Transverse colon (tissue), 4 donors: ENCODE measurements at regions not wholly inside any gene's neighbourhood (a gene's known extent, or its start where the extent isn't known, plus 50 kb on each side); places are given as distances from the start of the nearest gene placed in this dataset.

ENCODE experiments used
- DNase-seq: peaks from one replicate; pipeline ENCODE4 v3.0.0-alpha.2; 2019
- H3K27ac ChIP-seq, 4 donors: fragments of 200-600 bp; sonication (generic); 2 replicates each; pipeline ENCODE4 v1.5.1; 2016 to 2018; ENCODE audit warnings: inconsistent platforms in 4 of 4
- H3K27me3 ChIP-seq: fragments of 200-600 bp; sonication (generic); 2 replicates; pipeline ENCODE4 v1.5.1; 2017; ENCODE audit warnings: inconsistent platforms
- H3K36me3 ChIP-seq, 4 donors: fragments of 200-600 bp; sonication (generic); 2 replicates each; pipeline ENCODE4 v1.5.1; 2017 to 2019; ENCODE audit warnings: inconsistent platforms in 4 of 4
- H3K4me1 ChIP-seq, 4 donors: fragments of 200-600 bp; sonication (generic); 2 replicates each; pipeline ENCODE4 v1.5.1; 2017 to 2020; ENCODE audit warnings: inconsistent platforms in 4 of 4
- H3K4me3 ChIP-seq, 4 donors: fragments of 200-600 bp; sonication (generic); 1 replicate in 1 of 4; 2 replicates in 3 of 4; pipeline versions ENCODE4 v1.5.1 to v1.6.1; 2017 to 2019; ENCODE audit warnings: inconsistent platforms in 4 of 4
- H3K9me3 ChIP-seq, 2 donors: fragments of 200-600 bp; sonication (generic); 2 replicates each; pipeline ENCODE4 v1.5.1; 2017 to 2019; ENCODE audit warnings: inconsistent platforms in 2 of 2
- CTCF ChIP-seq, 5 experiments: fragments of 200-600 bp in 3 of 5; fragments of 450-650 bp in 2 of 5; sonication (generic) in 3 of 5; IDR thresholded peaks; 1 replicate in 2 of 5; 2 replicates in 3 of 5; pipeline ENCODE4 v1.5.1; 2016 to 2017; ENCODE audit warnings: antibody characterized with exemption in 5 of 5, inconsistent platforms in 3 of 5, mild to moderate bottlenecking in 2 of 5, moderate library complexity in 1 of 5
- EP300 ChIP-seq: sonication (generic); formaldehyde crosslinking; IDR thresholded peaks from one replicate; pipeline ENCODE4 v1.6.1; 2017; ENCODE audit warnings: antibody characterized with exemption, low read depth
- POLR2A ChIP-seq: fragments of 450-650 bp; IDR thresholded peaks from one replicate; pipeline ENCODE4 v1.6.1; 2016; ENCODE audit warnings: antibody characterized with exemption, mild to moderate bottlenecking, moderate library complexity
- POLR2AphosphoS5 ChIP-seq, 3 donors: sonication (generic); formaldehyde crosslinking; IDR thresholded peaks; one replicate each; pipeline ENCODE4 v1.6.1; 2016; ENCODE audit warnings: antibody characterized with exemption in 3 of 3
- WGBS, 2 donors: methylation state at CpG; one replicate each; pipeline ENCODE4 v1.1.5; 2018; ENCODE audit warnings: low coverage in 1 of 2; 5-methylcytosine and 5-hydroxymethylcytosine counted together
- in situ Hi-C, 4 donors: fragments of 200-750 bp; cut with MboI; loops; one replicate each; pipeline versions ENCODE4 v1.15.0 to v1.15.1; 2017; ENCODE audit warnings: low sequenced_read_pairs in 3 of 4, low pct_ligation_motif_present in 1 of 4, low pct_unique_long_range_greater_than_20kb in 1 of 4
- intact Hi-C: fragments of 100-400 bp; cut with DNase I; formaldehyde crosslinking; loops from one replicate; pipeline ENCODE4 v1.15.1; 2023; ENCODE audit warnings: low total_unique reads

GRCh38 chr12:93103154-93103553 is 174.1 kb upstream of the EEA1 start:
- in situ Hi-C loops = no loop called here
- peak overlapping the region; percentile 26 to 55 (median 44) for H3K27ac ChIP-seq
- DNase-seq = peak; percentile 22

DNA sequence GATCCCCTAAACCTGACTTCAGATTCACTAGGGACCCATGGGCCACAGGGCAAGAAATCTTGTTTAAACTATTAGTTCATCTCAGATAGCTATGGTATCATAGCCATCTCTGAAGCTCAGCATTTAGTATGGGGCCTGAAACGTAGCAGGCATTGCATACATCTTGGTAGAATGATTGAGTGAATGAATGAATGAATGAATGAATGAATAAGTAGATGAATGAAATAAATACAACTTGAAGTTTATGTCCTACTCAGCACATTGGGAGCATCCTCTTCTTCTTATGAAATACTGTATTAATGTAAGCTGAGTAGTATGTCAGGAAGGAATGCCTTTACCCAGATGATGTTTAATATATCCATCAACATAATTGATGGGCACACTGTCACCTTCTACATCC is 175.4 kb upstream of the EEA1 start:
- no peak overlapping the region for H3K27ac ChIP-seq
- intact Hi-C loops (loop anchor here (10.0 kb wide), 1 partner anchor 70 kb away; no protein-coding TSS in a partner anchor), in situ Hi-C loops (no loop called here)
- no peaks in the 10 kb centered on the region for H3K36me3 ChIP-seq
- H3K4me3 ChIP-seq = no peak overlapping the region
- H3K4me1 ChIP-seq = peaks cover 8 to 33% (median 10%) of the 10 kb centered on the region in 4 donors
- H3K27me3 ChIP-seq = no peaks in the 10 kb centered on the region
- no peak for DNase-seq
- TF ChIP-seq POLR2A (no peak), CTCF (IDR thresholded peaks at IDR 0.05) (no peak), EP300 (no peak), POLR2AphosphoS5 (IDR thresholded peaks at IDR 0.05) (no peak)
- no peaks in the 10 kb centered on the region for H3K9me3 ChIP-seq
- 95 to 100% methylated on average over 1 of the region's 1 CpG for WGBS, 2 donors

More at GRCh38 chr12:93103154-93103553, 174.1 kb upstream of the EEA1 start:
- intact Hi-C loops = loop anchor here (10.0 kb wide), 1 partner anchor 72 kb away; no protein-coding TSS in a partner anchor
- Histone ChIP-seq H3K4me3 (no peak overlapping the region), H3K9me3 (no peaks in the 10 kb centered on the region), H3K4me1 (peaks cover 0 to 25% (median 9%) of the 10 kb centered on the region in 4 donors), H3K36me3 (no peaks in the 10 kb centered on the region), H3K27me3 (no peaks in the 10 kb centered on the region)
- peak in 1 of 3 donors; percentile 22 for TF ChIP-seq POLR2AphosphoS5 (IDR thresholded peaks at IDR 0.05)
- no peak for TF ChIP-seq CTCF (IDR thresholded peaks at IDR 0.05)
- 39 to 48% methylated on average over 2 to 3 of the region's 3 CpGs for WGBS, 2 donors

- no peak for DNase-seq
- Histone ChIP-seq H3K9me3 (no peaks in the 10 kb centered on the region), H3K36me3 (no peaks in the 10 kb centered on the region), H3K4me1 (peaks cover 6 to 31% (median 10%) of the 10 kb centered on the region in 4 donors), H3K4me3 (no peak overlapping the region), H3K27ac (no peak overlapping the region), H3K27me3 (no peaks in the 10 kb centered on the region)
- in situ Hi-C loops (no loop called here), intact Hi-C loops (loop anchor here (10.0 kb wide), 1 partner anchor 68 kb away; no protein-coding TSS in a partner anchor)
- 63 to 64% methylated on average over 2 of the region's 2 CpGs for WGBS, 2 donors
- TF ChIP-seq CTCF (IDR thresholded peaks at IDR 0.05) (no peak), POLR2A (no peak), POLR2AphosphoS5 (IDR thresholded peaks at IDR 0.05) (no peak), EP300 (no peak)
Measured at GRCh38 chr12:93106910-93107309, 177.8 kb upstream of the EEA1 start.

GRCh38 chr12:93107514-93108312 is 178.6 kb upstream of the EEA1 start:
- peak overlapping the region in 1 of 4 donors; percentile 35 for H3K27ac ChIP-seq
- H3K4me1 ChIP-seq = peaks cover 0 to 23% (median 6%) of the 10 kb centered on the region in 4 donors
- no peaks in the 10 kb centered on the region for H3K27me3 ChIP-seq
- no peaks in the 10 kb centered on the region for H3K36me3 ChIP-seq
- no peak for TF ChIP-seq POLR2AphosphoS5 (IDR thresholded peaks at IDR 0.05)
- no peak for TF ChIP-seq POLR2A
- TF ChIP-seq CTCF (IDR thresholded peaks at IDR 0.05) = no peak
- TF ChIP-seq EP300 = no peak
- DNase-seq = no peak
- H3K4me3 ChIP-seq = no peak overlapping the region
- intact Hi-C loops (loop anchor here (10.0 kb wide), 1 partner anchor 67 kb away; no protein-coding TSS in a partner anchor), in situ Hi-C loops (no loop called here)
- WGBS, 2 donors = 71 to 74% methylated on average over 3 to 5 of the region's 5 CpGs
- H3K9me3 ChIP-seq = no peaks in the 10 kb centered on the region
